PC-9 (cell line): ENCODE measurements at regions not wholly inside any gene's neighbourhood (a gene's known extent, or its start where the extent isn't known, plus 50 kb on each side); places are given as distances from the start of the nearest gene placed in this dataset.

Experiments used
- BruUV-seq: library from RNA; stranded (reverse); fragments of 400-500 nt; replicated peaks from 2 replicates; lab custom pipeline; 2021; lab: Mats Ljungman, UMichigan
- CTCF ChIA-PET: fragments of 300-600 bp; sonication (Branson Sonifier 250); formaldehyde crosslinking; loops from one replicate; lab custom pipeline; 2022; ENCODE audit warnings: antibody characterized with exemption; lab: Charles Lee
- POLR2A ChIA-PET: fragments of 300-600 bp; sonication (Branson Sonifier 250); formaldehyde crosslinking; loops from one replicate; lab custom pipeline; 2022; ENCODE audit warnings: antibody characterized with exemption; ENCODE audit not compliant: unreplicated experiment; lab: Charles Lee
- DNase-seq, 2 experiments: peaks; one replicate each; pipeline versions ENCODE4 v3.0.0 to v3.0.0-alpha.2; 2015 to 2022; ENCODE audit warnings: mixed read lengths in 1 of 2
- H2AFZ ChIP-seq: fragments of 200-600 bp; sonication (generic); 2 replicates; pipeline ENCODE4 v1.8.1; 2017; ENCODE audit warnings: antibody characterized with exemption
- H3F3A ChIP-seq: fragments of 200-600 bp; sonication (generic); 2 replicates; pipeline ENCODE4 v1.8.1; 2017; ENCODE audit warnings: antibody characterized with exemption, mild to moderate bottlenecking, low read depth; ENCODE audit not compliant: insufficient read depth
- H3K27ac ChIP-seq: fragments of 200-600 bp; sonication (generic); 2 replicates; pipeline ENCODE4 v1.6.1; 2016; ENCODE audit warnings: mixed run types
- H3K27me3 ChIP-seq: fragments of 200-600 bp; sonication (generic); 2 replicates; pipeline ENCODE4 v1.6.1; 2016; ENCODE audit warnings: low read depth, mixed run types; ENCODE audit not compliant: insufficient read depth
- H3K36me3 ChIP-seq: fragments of 200-600 bp; sonication (generic); 2 replicates; pipeline ENCODE4 v1.6.1; 2016; ENCODE audit warnings: low read depth, mixed run types
- H3K4me1 ChIP-seq: fragments of 200-600 bp; sonication (generic); replicated peaks from 2 replicates; pipeline ENCODE4 v1.6.1; 2016; ENCODE audit warnings: mixed run types; ENCODE audit not compliant: insufficient read depth
- H3K4me2 ChIP-seq: fragments of 200-600 bp; sonication (generic); 2 replicates; pipeline ENCODE4 v1.6.1; 2017; ENCODE audit warnings: mixed run types
- H3K4me3 ChIP-seq: fragments of 200-600 bp; sonication (generic); 2 replicates; pipeline ENCODE4 v1.6.1; 2016; ENCODE audit warnings: mixed run types
- H3K79me2 ChIP-seq: fragments of 200-600 bp; sonication (generic); 2 replicates; pipeline ENCODE4 v1.6.1; 2017; ENCODE audit warnings: low read depth, mixed run types
- H3K9me2 ChIP-seq: fragments of 200-600 bp; sonication (generic); 2 replicates; pipeline ENCODE4 v1.8.1; 2017; ENCODE audit warnings: mild to moderate bottlenecking; ENCODE audit not compliant: insufficient read depth
- H3K9me3 ChIP-seq: fragments of 200-600 bp; sonication (generic); 2 replicates; pipeline ENCODE4 v1.8.1; 2016; ENCODE audit warnings: low read depth; ENCODE audit not compliant: insufficient read depth
- H4K20me1 ChIP-seq: fragments of 200-600 bp; sonication (generic); 2 replicates; pipeline ENCODE4 v1.8.1; 2017; ENCODE audit not compliant: insufficient read depth
- CTCF ChIP-seq: fragments of 200-600 bp; sonication (generic); conservative IDR thresholded peaks from 2 replicates; pipeline ENCODE4 v1.6.1; 2017; ENCODE audit warnings: mixed run types, antibody characterized with exemption, mild to moderate bottlenecking, moderate library complexity
- EZH2 ChIP-seq: fragments of 200-600 bp; sonication (generic); IDR thresholded peaks from 2 replicates; pipeline ENCODE4 v1.8.0; 2017; ENCODE audit warnings: antibody characterized with exemption, low read depth
- intact Hi-C: fragments of 100-400 bp; cut with micrococcal nuclease; formaldehyde crosslinking; loops from one replicate; pipeline ENCODE4 v1.10.0; 2022; ENCODE audit not compliant: unreplicated experiment

- CTCF ChIA-PET, result no interaction called here
- no TSS peak for BruUV-seq
- POLR2A ChIA-PET, result no interaction called here
- Histone ChIP-seq H3F3A (no peaks in the 10 kb centered on the region), H3K9me3 (no peaks in the 10 kb centered on the region), H3K4me2 (no peak overlapping the region), H3K27ac (no peak overlapping the region), H4K20me1 (no peaks in the 10 kb centered on the region), H2AFZ (no peak overlapping the region), H3K36me3 (no peaks in the 10 kb centered on the region), H3K4me1 (no peaks in the 10 kb centered on the region), H3K79me2 (no peaks in the 10 kb centered on the region), H3K9me2 (no peaks in the 10 kb centered on the region), H3K4me3 (no peak overlapping the region), H3K27me3 (no peaks in the 10 kb centered on the region)
- intact Hi-C loops, result no loop called here
- no peak for TF ChIP-seq CTCF
- no peak for TF ChIP-seq EZH2
- DNase-seq, result no peak
Observed at GRCh38 chr9:115411516-115411915, 293.6 kb upstream of the TNC start.

- Histone ChIP-seq H2AFZ (no peak overlapping the region), H3K9me2 (no peaks in the 10 kb centered on the region), H3K36me3 (no peaks in the 10 kb centered on the region), H3K4me2 (no peak overlapping the region), H3K4me1 (no peaks in the 10 kb centered on the region), H3K27me3 (no peaks in the 10 kb centered on the region), H3K79me2 (no peaks in the 10 kb centered on the region), H3K4me3 (no peak overlapping the region), H3K9me3 (no peaks in the 10 kb centered on the region), H3K27ac (no peak overlapping the region), H4K20me1 (no peaks in the 10 kb centered on the region), H3F3A (no peaks in the 10 kb centered on the region)
- ChIA-PET CTCF (interaction anchor here (0.6 kb wide), 1 partner anchor 294 kb away, joined by 3 read pairs; the partner anchor contains the start of gene TNC), POLR2A (no interaction called here)
- intact Hi-C loops, result no loop called here
- DNase-seq, result no peak
- BruUV-seq, result no TSS peak
- TF ChIP-seq EZH2 (no peak), CTCF (no peak)
Observed at GRCh38 chr9:115411993-115412452, 294.1 kb upstream of the TNC start.

- Histone ChIP-seq H4K20me1 (no peaks in the 10 kb centered on the region), H3K36me3 (no peaks in the 10 kb centered on the region), H3K4me1 (no peaks in the 10 kb centered on the region), H3K27me3 (no peaks in the 10 kb centered on the region), H3K27ac (no peak overlapping the region), H2AFZ (no peak overlapping the region), H3F3A (no peaks in the 10 kb centered on the region), H3K79me2 (no peaks in the 10 kb centered on the region), H3K9me2 (no peaks in the 10 kb centered on the region), H3K9me3 (no peaks in the 10 kb centered on the region), H3K4me3 (no peak overlapping the region), H3K4me2 (no peak overlapping the region)
- ChIA-PET POLR2A (no interaction called here), CTCF (interaction anchor here (0.6 kb wide), 1 partner anchor 295 kb away, joined by 3 read pairs; the partner anchor contains the start of gene TNC)
- intact Hi-C loops, result no loop called here
- DNase-seq, result no peak
- no TSS peak for BruUV-seq
- no peak for TF ChIP-seq EZH2
- TF ChIP-seq CTCF, result no peak
Observed at GRCh38 chr9:115412656-115413055, 294.7 kb upstream of the TNC start.
